ENCODE measurements at regions not wholly inside any gene's neighbourhood (a gene's known extent, or its start where the extent isn't known, plus 50 kb on each side); places are given as distances from the start of the nearest gene placed in this dataset.
"Not testable (repeated sequence)": the region's sequence is repeated elsewhere in the genome, so short reads cannot be mapped to it uniquely, and the experiment has no call there.

DNA sequence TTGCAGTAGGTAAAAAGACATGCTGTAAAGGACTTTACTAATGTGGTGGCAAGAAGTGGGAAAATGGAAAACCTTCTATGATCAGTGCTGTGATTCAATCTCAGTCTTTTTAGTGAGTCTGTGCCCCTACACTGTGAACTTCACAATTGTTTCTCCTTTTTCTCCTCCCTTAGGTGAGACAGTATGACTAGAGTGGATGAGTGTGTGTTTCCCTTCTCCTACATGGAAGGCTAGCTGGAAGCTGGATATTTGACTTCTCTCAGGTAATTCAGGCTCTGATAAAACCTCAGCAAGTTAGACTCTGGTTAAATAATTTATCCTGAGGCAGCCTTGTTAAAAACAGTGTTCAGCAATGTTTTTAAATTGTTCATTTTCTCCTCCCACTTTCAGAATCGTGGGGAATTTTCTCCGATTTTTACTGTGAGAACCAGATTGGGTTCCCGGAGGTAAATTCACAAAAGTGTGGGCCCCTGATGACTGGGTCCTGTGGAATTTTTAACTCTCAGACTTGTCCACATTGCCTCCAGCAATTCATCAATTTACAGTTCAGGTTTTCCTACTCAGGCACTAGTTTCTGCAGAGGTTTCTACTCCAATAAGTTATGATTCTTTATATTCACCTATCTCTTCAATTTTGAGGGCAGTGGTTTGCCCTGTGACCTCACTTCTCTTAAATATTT, 149.1 kb upstream of the PIK3R1 start:
- H3K27ac ChIP-seq (ENCODE audit: poor library complexity, severe bottlenecking): peak overlapping the region; percentile 61
- no peak for DNase-seq (ENCODE audit: low spot score)
- H3K4me3 ChIP-seq (ENCODE audit: severe bottlenecking): no peak overlapping the region
- no peaks in the 10 kb centered on the region for H3K36me3 ChIP-seq (ENCODE audit: low read depth)
- no peaks in the 10 kb centered on the region for H3K9me3 ChIP-seq (ENCODE audit: severe bottlenecking)
- H3K27me3 ChIP-seq (ENCODE audit: insufficient read depth, poor library complexity, severe bottlenecking): no peaks in the 10 kb centered on the region
- peak; percentile 90 for ATAC-seq (ENCODE audit: low read depth)
- H3K4me1 ChIP-seq (ENCODE audit: insufficient read depth, poor library complexity, severe bottlenecking): peaks cover 12% of the 10 kb centered on the region
- TF ChIP-seq, protein P1, sequence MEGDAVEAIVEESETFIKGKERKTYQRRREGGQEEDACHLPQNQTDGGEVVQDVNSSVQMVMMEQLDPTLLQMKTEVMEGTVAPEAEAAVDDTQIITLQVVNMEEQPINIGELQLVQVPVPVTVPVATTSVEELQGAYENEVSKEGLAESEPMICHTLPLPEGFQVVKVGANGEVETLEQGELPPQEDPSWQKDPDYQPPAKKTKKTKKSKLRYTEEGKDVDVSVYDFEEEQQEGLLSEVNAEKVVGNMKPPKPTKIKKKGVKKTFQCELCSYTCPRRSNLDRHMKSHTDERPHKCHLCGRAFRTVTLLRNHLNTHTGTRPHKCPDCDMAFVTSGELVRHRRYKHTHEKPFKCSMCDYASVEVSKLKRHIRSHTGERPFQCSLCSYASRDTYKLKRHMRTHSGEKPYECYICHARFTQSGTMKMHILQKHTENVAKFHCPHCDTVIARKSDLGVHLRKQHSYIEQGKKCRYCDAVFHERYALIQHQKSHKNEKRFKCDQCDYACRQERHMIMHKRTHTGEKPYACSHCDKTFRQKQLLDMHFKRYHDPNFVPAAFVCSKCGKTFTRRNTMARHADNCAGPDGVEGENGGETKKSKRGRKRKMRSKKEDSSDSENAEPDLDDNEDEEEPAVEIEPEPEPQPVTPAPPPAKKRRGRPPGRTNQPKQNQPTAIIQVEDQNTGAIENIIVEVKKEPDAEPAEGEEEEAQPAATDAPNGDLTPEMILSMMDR (IDR thresholded peaks at IDR 0.05; ENCODE audit: poor library complexity, severe bottlenecking): no peak

- not testable (repeated sequence) for H3K4me3 ChIP-seq (ENCODE audit: severe bottlenecking)
These were observed 150.2 kb upstream of the PIK3R1 start for GRCh38 chr5:68065321-68065720.

GRCh38 chr5:68060382-68060781, 155.2 kb upstream of the PIK3R1 start:
- H3K36me3 ChIP-seq (ENCODE audit: low read depth): no peaks in the 10 kb centered on the region
- TF ChIP-seq, protein P1 (IDR thresholded peaks at IDR 0.05; ENCODE audit: poor library complexity, severe bottlenecking): no peak
- DNase-seq (ENCODE audit: low spot score) (no peak), ATAC-seq (ENCODE audit: low read depth) (no peak)
- H3K9me3 ChIP-seq (ENCODE audit: severe bottlenecking): no peaks in the 10 kb centered on the region
- H3K4me1 ChIP-seq (ENCODE audit: insufficient read depth, poor library complexity, severe bottlenecking): no peaks in the 10 kb centered on the region
- H3K4me3 ChIP-seq (ENCODE audit: severe bottlenecking): no peak overlapping the region
- no peaks in the 10 kb centered on the region for H3K27me3 ChIP-seq (ENCODE audit: insufficient read depth, poor library complexity, severe bottlenecking)
- H3K27ac ChIP-seq (ENCODE audit: poor library complexity, severe bottlenecking): no peak overlapping the region

More at GRCh38 chr5:68065321-68065720, 150.2 kb upstream of the PIK3R1 start:
- not testable (repeated sequence) for H3K27me3 ChIP-seq (ENCODE audit: insufficient read depth, poor library complexity, severe bottlenecking); H3K27ac ChIP-seq (ENCODE audit: poor library complexity, severe bottlenecking); H3K36me3 ChIP-seq (ENCODE audit: low read depth); H3K9me3 ChIP-seq (ENCODE audit: severe bottlenecking); ATAC-seq (ENCODE audit: low read depth); DNase-seq (ENCODE audit: low spot score)
- H3K4me1 ChIP-seq (ENCODE audit: insufficient read depth, poor library complexity, severe bottlenecking): peaks cover 12% of the 10 kb centered on the region

- ATAC-seq (ENCODE audit: low read depth) (no peak), DNase-seq (ENCODE audit: low spot score) (no peak)
- H3K27me3 ChIP-seq (ENCODE audit: insufficient read depth, poor library complexity, severe bottlenecking): no peaks in the 10 kb centered on the region
- H3K4me1 ChIP-seq (ENCODE audit: insufficient read depth, poor library complexity, severe bottlenecking): no peaks in the 10 kb centered on the region
- TF ChIP-seq, protein P1 (IDR thresholded peaks at IDR 0.05; ENCODE audit: poor library complexity, severe bottlenecking): no peak
- H3K36me3 ChIP-seq (ENCODE audit: low read depth): no peaks in the 10 kb centered on the region
- no peak overlapping the region for H3K27ac ChIP-seq (ENCODE audit: poor library complexity, severe bottlenecking)
- no peaks in the 10 kb centered on the region for H3K9me3 ChIP-seq (ENCODE audit: severe bottlenecking)
- no peak overlapping the region for H3K4me3 ChIP-seq (ENCODE audit: severe bottlenecking)
These were observed 158.4 kb upstream of the PIK3R1 start for GRCh38 chr5:68057191-68057590.

- Histone ChIP-seq H3K4me3 (ENCODE audit: severe bottlenecking) (no peak overlapping the region), H3K27ac (ENCODE audit: poor library complexity, severe bottlenecking) (no peak overlapping the region), H3K27me3 (ENCODE audit: insufficient read depth, poor library complexity, severe bottlenecking) (no peaks in the 10 kb centered on the region), H3K9me3 (ENCODE audit: severe bottlenecking) (no peaks in the 10 kb centered on the region), H3K4me1 (ENCODE audit: insufficient read depth, poor library complexity, severe bottlenecking) (no peaks in the 10 kb centered on the region), H3K36me3 (ENCODE audit: low read depth) (no peaks in the 10 kb centered on the region)
- TF ChIP-seq, protein P1 (IDR thresholded peaks at IDR 0.05; ENCODE audit: poor library complexity, severe bottlenecking): no peak
- ATAC-seq (ENCODE audit: low read depth) (no peak), DNase-seq (ENCODE audit: low spot score) (no peak)
These were observed 159.9 kb upstream of the PIK3R1 start for GRCh38 chr5:68055686-68056085.

Data from RWPE2 (cell line).